ENCODE measurements at regions not wholly inside any gene's neighbourhood (a gene's known extent, or its start where the extent isn't known, plus 50 kb on each side); places are given as distances from the start of the nearest gene placed in this dataset.

GRCh38 chr12:96141216-96141912 is 52.8 kb upstream of the ELK3 start:
- TF ChIP-seq CTCF (optimal IDR thresholded peaks at IDR 0.05 in 1 of 3, IDR thresholded peaks at IDR 0.05 in 1 of 3, conservative IDR thresholded peaks at IDR 0.05 in 1 of 3; ENCODE audit: extremely low read depth in 1 of 3, insufficient read depth in 2 of 3, low read length in 3 of 3) (no peak), EZH2 (IDR thresholded peaks at IDR 0.05; ENCODE audit: low read length) (no peak)

All from keratinocyte (primary cell).